ENCODE measurements at regions not wholly inside any gene's neighbourhood (a gene's known extent, or its start where the extent isn't known, plus 50 kb on each side); places are given as distances from the start of the nearest gene placed in this dataset.

DNA sequence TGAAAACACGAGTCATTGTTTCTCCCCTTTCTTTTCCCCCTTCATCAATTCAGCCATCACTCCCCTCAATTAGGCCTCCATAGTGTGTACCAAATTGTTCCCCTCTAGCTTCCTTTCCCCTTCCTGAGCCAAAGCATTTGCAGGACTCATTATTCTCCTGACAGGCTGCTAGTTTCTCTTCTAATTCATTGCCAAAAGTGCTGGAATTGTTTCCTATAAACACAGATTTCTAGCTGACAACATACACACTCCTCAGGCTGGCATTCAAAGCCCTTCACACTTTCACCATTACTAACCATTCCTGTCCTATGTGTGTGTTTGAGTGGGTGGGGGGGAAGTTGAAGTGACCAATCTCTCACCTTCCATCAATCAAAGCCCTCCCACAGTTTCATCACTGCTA, 444.2 kb upstream of the OPRM1 start:
- TF ChIP-seq, protein P1, sequence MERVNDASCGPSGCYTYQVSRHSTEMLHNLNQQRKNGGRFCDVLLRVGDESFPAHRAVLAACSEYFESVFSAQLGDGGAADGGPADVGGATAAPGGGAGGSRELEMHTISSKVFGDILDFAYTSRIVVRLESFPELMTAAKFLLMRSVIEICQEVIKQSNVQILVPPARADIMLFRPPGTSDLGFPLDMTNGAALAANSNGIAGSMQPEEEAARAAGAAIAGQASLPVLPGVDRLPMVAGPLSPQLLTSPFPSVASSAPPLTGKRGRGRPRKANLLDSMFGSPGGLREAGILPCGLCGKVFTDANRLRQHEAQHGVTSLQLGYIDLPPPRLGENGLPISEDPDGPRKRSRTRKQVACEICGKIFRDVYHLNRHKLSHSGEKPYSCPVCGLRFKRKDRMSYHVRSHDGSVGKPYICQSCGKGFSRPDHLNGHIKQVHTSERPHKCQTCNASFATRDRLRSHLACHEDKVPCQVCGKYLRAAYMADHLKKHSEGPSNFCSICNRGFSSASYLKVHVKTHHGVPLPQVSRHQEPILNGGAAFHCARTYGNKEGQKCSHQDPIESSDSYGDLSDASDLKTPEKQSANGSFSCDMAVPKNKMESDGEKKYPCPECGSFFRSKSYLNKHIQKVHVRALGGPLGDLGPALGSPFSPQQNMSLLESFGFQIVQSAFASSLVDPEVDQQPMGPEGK (CRISPR knock-in tag; IDR thresholded peaks at IDR 0.05; ENCODE audit: borderline replicate concordance): no peak
- TF ChIP-seq PPARA (CRISPR knock-in tag; IDR thresholded peaks at IDR 0.05; ENCODE audit: borderline replicate concordance): no peak
